Fibroblast of pulmonary artery (primary cell): ENCODE measurements at regions not wholly inside any gene's neighbourhood (a gene's known extent, or its start where the extent isn't known, plus 50 kb on each side); places are given as distances from the start of the nearest gene placed in this dataset.
"Not testable (repeated sequence)": the region's sequence is repeated elsewhere in the genome, so short reads cannot be mapped to it uniquely, and the experiment has no call there.

Source experiments
- DNase-seq: peaks from one replicate; pipeline ENCODE4 v3.0.0-alpha.2; 2010; ENCODE audit warnings: low read depth
- H3K4me3 ChIP-seq: replicated peaks from 2 replicates; pipeline ENCODE4 v1.5.1; 2011; ENCODE audit warnings: low read depth, mild to moderate bottlenecking, control low read depth, low read length, moderate library complexity

- DNase-seq, result not testable (repeated sequence)
- peak overlapping the region; percentile 61 for H3K4me3 ChIP-seq
Measured at GRCh38 chr2:87075054-87075790, 53.6 kb upstream of the PLGLB1 start.

DNA sequence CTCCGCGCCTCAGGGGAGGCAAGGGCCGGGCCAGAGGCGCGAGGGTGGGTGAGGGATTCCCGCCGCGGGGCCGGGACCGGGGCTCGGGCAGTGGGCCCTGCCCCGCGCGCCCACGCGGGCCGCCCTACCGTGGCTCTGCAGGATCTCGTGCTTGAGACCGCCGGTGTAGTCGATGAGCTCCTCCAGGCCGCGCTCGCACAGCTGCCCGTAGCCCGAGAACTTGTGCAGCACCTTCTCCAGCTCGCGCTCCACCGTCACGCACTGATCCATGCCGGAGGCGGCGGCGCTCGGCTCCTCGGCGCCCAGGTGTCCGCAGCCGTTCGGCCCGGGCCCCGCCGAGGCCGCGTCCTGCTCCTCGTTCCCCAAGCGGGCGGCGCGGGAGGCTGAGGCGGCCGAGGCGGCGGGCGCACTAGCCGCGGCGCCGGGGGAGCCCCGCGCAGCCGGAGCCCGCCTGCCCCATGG lies 54.2 kb upstream of the PLGLB1 start:
- peak overlapping the region; percentile 61 for H3K4me3 ChIP-seq
- peak; percentile 57 for DNase-seq

GRCh38 chr2:87076253-87077123 lies 54.8 kb upstream of the PLGLB1 start:
- peak overlapping the region; percentile 61 for H3K4me3 ChIP-seq
- DNase-seq, result peak; percentile 91

GRCh38 chr2:87077124-87077446 lies 55.4 kb upstream of the PLGLB1 start:
- peak overlapping the region; percentile 61 for H3K4me3 ChIP-seq
- DNase-seq, result not testable (repeated sequence)

DNA sequence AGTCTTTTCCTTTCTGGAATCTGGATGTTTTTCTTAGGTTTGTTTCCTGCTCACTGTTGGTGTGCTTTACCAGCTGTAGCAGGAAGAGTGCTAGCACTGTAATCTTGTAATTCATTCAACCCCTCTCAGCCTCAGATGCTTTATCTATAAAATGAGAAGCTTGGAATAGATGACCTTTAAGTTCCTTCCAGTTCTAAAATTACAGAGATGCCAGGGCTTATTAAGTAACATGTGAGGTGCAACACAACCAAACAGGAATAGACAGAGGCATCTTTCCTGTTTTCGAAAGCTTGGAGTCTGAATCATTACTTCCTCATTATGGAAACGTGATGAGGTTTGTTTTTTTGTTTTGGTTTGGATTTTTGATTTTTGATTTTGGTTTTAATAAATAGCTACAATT lies 60.1 kb upstream of the PLGLB1 start:
- H3K4me3 ChIP-seq, DNase-seq: not testable (repeated sequence)

DNA sequence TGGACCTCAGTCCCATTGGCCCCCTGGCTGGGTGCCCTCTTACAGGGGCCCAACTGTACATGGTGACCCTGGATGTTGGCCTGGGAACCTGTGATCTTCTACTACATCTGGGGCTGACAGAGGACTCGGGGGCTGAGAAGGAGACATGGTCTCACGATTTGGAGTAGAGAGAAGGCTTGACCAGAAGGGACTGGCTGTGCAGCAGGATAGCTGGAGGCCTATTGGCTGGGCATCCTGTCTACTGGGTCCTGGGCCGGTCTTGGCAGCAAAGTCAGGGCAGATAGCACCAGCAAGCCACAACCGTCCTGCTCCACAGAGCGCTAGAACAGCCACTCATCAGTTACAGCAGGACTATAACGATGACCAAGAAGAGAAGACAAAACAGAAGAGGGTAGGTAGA lies 66.4 kb upstream of the PLGLB1 start:
- not testable (repeated sequence) for DNase-seq, H3K4me3 ChIP-seq

DNA sequence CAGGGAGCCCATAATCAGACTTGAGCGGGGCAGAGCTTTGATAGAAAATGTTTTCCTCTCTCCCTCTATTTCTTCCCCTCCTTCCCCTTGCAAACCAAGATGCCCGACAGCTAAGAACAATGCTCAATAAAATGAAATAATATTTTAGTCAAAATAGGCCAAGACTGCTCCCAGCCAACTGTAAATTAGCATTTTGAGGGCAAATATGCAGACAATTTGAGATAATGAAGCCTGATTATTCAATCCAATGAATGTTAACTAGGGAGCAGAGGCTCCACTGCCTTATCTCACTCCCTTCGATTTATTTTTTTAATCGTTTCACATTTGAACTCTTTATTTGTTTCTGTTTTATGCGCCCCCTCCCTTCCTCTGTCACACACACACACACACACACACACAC lies 67.8 kb upstream of the PLGLB1 start:
- DNase-seq, H3K4me3 ChIP-seq: not testable (repeated sequence)

GRCh38 chr2:87093252-87093651 lies 71.6 kb upstream of the PLGLB1 start:
- not testable (repeated sequence) for DNase-seq, H3K4me3 ChIP-seq

- DNase-seq, result not testable (repeated sequence)
Measured at GRCh38 chr2:87093937-87094529, 72.4 kb upstream of the PLGLB1 start.

GRCh38 chr2:87095804-87096203 lies 74.2 kb upstream of the PLGLB1 start:
- not testable (repeated sequence) for H3K4me3 ChIP-seq, DNase-seq

More at GRCh38 chr2:87093937-87094529, 72.4 kb upstream of the PLGLB1 start:
- H3K4me3 ChIP-seq, result not testable (repeated sequence)

DNA sequence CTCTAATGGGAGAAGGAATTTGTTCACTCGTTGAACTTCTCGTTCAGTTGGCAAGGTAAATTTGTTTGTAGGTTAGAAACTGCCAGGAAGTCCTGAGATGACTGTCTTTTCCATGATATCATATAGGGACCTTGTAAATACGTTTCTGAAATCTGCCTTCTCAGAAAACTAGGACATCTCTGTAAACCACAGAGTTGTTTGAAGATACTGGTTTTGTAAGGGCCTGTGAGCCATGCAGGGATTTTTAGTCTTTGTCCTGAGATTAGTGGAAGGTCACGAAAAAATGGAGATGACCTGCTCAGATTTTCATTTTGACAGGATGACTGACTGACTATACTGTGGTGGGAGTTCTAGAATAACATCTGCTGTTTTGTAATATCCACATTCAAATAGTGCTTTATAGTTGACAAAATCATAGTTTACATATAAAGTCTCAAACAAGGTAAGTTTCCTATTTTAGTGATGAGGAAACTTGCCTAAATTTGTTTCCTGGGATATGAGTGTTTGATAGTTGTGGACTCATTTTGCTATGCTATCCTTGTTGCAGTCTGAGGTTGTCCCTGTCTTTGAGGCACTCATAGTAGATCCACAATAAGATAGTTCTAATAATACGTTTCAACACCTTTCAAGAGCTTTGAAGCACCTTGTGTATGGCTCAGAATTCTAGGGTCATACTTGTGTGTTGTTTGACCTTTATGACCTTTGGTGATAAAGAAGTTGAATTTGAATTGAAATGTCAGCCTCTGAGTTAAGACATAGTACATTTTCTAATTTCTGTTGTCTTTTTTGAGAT lies 107.3 kb upstream of the PLGLB1 start:
- not testable (repeated sequence) for DNase-seq, H3K4me3 ChIP-seq

DNA sequence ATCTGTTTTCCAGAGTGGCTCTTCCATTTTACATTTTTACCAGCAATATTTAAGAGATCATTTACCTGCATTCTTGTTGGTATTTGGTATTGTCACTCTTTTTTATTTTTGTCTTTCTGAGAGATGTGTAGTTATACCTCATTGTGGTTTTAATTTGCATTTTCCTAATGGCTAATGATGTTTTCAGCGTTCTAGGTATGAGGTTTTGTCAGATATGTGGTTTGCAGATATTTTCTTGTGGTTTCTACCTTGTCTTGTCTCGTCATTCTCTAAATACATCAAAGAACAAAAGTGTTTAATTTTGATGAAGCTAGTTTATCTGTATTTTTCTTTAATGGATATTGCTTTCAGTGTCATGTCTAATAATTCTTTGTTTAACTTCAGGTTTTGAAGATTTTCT lies 110.9 kb upstream of the PLGLB1 start:
- DNase-seq, H3K4me3 ChIP-seq: not testable (repeated sequence)

DNA sequence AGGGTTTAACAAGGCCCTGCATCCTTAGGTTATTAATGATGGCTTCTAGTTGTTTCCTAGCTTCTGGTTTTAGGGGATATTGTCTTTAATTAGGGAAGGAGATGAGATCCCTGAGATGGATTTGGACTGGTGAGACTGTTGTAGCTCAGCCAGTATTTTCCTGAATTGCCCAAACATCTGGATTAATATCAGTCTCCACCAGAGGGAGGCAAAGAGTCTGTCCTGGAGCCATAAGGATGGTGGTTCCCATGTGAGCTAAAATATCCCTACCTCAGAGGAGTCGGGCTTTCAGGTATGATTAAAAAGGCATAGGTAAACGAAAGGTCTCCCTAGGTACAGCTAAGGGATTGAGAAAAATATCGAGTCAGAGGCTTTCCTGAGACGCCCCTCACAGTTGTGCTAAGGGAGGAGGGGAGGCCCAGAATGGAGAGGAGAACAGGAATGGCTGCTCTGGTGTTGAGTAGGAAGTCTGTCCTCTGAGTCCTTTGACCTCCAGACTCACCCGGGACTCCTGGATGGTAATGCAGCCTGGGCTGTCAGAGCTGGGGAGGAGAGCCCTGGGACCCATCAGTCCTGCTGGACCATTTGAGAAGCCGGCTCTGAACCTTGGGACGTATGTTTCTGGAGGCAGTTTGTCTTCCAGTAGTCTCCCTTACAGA lies 130.3 kb upstream of the PLGLB1 start:
- not testable (repeated sequence) for DNase-seq, H3K4me3 ChIP-seq

- DNase-seq, H3K4me3 ChIP-seq: not testable (repeated sequence)
Measured at GRCh38 chr2:87174454-87174853, 152.8 kb upstream of the PLGLB1 start.

DNA sequence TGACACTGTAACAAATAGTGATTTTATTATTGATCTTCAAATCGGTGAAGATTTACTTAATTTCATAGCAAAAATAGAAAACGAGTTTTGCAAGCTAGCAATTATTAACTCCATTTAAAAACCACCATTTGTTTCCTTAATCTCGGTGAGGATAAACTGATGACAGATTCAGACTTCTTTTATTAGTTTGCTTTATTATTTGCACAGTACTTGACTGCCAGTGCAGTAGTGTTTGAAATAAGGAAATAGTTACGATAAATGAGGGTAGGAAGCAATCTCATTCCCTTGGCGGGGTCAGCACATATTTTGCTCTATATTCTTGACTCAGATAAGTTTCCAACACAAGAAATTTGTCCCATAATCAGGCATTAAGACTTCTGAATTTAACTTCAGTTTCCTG lies 161.7 kb upstream of the PLGLB1 start:
- not testable (repeated sequence) for DNase-seq, H3K4me3 ChIP-seq

- not testable (repeated sequence) for DNase-seq, H3K4me3 ChIP-seq
Measured at GRCh38 chr2:87184260-87184659, 162.6 kb upstream of the PLGLB1 start.

- DNase-seq, H3K4me3 ChIP-seq: not testable (repeated sequence)
Measured at GRCh38 chr2:87189214-87189613, 167.6 kb upstream of the PLGLB1 start.

DNA sequence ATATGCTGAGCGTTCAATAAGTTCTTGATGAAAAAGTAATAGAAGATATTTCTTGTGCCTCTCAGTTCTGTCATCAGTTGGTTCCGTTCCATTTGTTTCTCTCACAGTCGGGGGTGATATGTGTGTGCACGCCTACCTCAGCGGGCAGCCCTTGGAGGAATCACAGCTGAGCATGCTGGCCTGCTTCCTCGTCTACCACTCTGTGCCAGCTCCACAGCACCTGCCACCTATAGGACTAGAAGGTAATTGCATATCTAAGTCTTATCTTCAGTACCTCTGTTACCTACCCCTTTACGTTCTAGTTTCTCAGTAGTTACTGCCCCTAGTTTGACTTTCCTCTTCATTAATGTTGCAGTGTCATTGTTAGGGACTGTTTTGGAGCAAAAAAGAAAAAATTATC lies 171.7 kb upstream of the PLGLB1 start:
- H3K4me3 ChIP-seq, result not testable (repeated sequence)

More for the DNA sequence above, 171.7 kb upstream of the PLGLB1 start:
- DNase-seq, result not testable (repeated sequence)
